GM12891 (cell line): ENCODE measurements at regions not wholly inside any gene's neighbourhood (a gene's known extent, or its start where the extent isn't known, plus 50 kb on each side); places are given as distances from the start of the nearest gene placed in this dataset.

Source experiments
- POLR2A ChIP-seq: IDR thresholded peaks from 2 replicates; pipeline ENCODE4 v1.6.1; 2011; ENCODE audit warnings: low read depth, low read length, control low read depth
- POLR2AphosphoS5 ChIP-seq: IDR thresholded peaks from 2 replicates; pipeline ENCODE4 v1.6.1; 2011; ENCODE audit warnings: low read depth, low read length, control low read depth
- SPI1 ChIP-seq: IDR thresholded peaks from 2 replicates; pipeline ENCODE4 v1.6.1; 2011; ENCODE audit warnings: low read depth, low read length, control low read depth
- TAF1 ChIP-seq: IDR thresholded peaks from 2 replicates; pipeline ENCODE4 v1.6.1; 2011; ENCODE audit warnings: low read depth, low read length, control low read depth

GRCh38 chr1:198040880-198041279, 115.9 kb upstream of the NEK7 start:
- TF ChIP-seq SPI1 (no peak), POLR2A (no peak), POLR2AphosphoS5 (no peak), TAF1 (no peak)
